ENCODE measurements at regions not wholly inside any gene's neighbourhood (a gene's known extent, or its start where the extent isn't known, plus 50 kb on each side); places are given as distances from the start of the nearest gene placed in this dataset.

DNA sequence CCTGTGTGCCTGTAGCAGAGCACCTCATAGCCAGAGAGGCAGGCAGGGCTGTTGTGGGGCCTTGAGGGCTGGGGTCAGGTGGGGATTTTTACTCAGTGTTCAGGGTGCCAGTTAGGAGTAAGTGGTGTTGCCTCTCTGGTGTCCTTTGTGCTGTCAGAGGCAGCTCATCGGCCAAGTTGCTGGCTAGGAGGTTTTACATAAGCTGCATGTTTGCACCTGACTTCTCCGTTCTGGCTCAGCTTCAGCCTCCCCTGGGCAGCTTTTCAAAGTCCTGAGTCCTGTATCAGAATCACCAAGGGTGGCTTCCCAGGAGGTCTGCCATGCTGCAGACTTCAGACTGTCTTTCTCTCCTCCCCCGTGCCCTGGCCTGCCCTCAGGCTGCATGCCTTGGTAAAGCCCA, 242.6 kb upstream of the TPM1 start:
- TF ChIP-seq, protein P1, sequence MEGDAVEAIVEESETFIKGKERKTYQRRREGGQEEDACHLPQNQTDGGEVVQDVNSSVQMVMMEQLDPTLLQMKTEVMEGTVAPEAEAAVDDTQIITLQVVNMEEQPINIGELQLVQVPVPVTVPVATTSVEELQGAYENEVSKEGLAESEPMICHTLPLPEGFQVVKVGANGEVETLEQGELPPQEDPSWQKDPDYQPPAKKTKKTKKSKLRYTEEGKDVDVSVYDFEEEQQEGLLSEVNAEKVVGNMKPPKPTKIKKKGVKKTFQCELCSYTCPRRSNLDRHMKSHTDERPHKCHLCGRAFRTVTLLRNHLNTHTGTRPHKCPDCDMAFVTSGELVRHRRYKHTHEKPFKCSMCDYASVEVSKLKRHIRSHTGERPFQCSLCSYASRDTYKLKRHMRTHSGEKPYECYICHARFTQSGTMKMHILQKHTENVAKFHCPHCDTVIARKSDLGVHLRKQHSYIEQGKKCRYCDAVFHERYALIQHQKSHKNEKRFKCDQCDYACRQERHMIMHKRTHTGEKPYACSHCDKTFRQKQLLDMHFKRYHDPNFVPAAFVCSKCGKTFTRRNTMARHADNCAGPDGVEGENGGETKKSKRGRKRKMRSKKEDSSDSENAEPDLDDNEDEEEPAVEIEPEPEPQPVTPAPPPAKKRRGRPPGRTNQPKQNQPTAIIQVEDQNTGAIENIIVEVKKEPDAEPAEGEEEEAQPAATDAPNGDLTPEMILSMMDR (conservative IDR thresholded peaks at IDR 0.05), result no peak
- TF ChIP-seq ZFX (IDR thresholded peaks at IDR 0.05), result no peak
- no peak overlapping the region for H3K27ac ChIP-seq

GRCh38 chr15:62802612-62803011, 239.9 kb upstream of the TPM1 start:
- TF ChIP-seq, protein P1 (conservative IDR thresholded peaks at IDR 0.05), result no peak
- TF ChIP-seq ZFX (IDR thresholded peaks at IDR 0.05), result no peak
- no peak overlapping the region for H3K27ac ChIP-seq

- TF ChIP-seq, protein P1 (conservative IDR thresholded peaks at IDR 0.05), result no peak
- no peak for TF ChIP-seq ZFX (IDR thresholded peaks at IDR 0.05)
- no peak overlapping the region for H3K27ac ChIP-seq
These were observed 238.6 kb upstream of the TPM1 start for GRCh38 chr15:62803856-62804400.

DNA sequence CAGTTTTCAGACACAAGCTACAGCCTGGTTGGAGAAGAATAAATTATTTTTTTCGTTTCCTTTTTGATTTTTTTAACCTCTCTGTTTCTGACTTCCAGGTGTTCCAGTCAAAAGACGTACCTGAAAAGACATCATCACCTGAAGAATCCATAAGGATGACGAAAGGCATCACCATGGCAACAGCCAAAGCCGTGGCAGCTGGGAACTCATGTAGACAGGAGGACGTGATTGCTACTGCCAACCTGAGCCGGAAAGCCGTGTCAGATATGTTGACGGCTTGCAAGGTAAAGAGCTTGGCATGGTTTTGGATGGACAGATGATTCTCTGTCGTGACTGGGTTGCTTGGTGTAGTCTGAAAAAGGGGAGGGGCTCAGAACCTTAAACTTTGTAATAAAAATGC, 237.0 kb upstream of the TPM1 start:
- no peak overlapping the region for H3K27ac ChIP-seq
- TF ChIP-seq, protein P1 (conservative IDR thresholded peaks at IDR 0.05), result no peak
- TF ChIP-seq ZFX (IDR thresholded peaks at IDR 0.05), result no peak

GRCh38 chr15:62807539-62808130, 234.9 kb upstream of the TPM1 start:
- TF ChIP-seq ZFX (IDR thresholded peaks at IDR 0.05), result no peak
- H3K27ac ChIP-seq, result no peak overlapping the region

DNA sequence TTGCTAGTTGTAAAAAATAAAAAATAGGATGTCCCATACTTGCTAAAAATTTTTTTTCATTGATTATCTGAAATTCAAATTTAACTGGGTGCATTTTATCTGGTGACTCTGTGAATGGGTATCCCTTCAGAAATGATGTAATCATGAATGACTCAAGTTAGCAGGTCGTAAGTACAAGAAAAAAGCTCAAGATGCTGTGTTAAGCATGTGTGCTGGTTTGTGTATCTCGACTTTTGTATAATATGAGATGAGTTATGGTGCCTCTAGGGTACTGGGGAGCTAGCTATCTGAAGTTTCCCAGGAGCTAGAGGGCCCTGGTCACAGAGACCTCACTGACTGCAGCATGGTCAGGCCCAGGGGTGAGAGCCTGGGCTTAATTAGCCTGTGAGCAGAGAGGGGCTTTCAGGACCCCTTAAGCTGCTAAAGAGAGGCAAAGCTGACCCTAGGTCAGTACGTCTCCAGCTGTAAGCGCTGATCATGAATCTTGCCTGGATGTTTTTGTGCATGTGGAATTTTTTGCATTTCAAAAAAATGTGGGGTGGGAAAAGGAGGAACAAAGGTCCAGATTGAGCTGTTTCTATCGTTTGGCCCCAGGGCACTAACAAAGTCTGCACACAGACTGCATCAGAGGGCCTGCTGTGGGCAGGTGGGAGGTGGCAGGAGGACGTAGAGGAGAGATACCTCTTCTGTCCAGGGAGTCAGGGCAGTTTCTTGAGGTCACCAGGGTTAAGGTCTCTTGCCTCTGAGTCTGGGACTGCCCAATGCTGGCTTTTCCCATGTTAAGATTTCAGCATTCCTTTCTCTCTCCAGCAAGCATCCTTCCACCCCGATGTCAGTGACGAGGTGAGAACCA, 233.2 kb upstream of the TPM1 start:
- H3K27ac ChIP-seq, result no peak overlapping the region
- TF ChIP-seq ZFX (IDR thresholded peaks at IDR 0.05), result no peak
- TF ChIP-seq, protein P1 (conservative IDR thresholded peaks at IDR 0.05), result no peak

DNA sequence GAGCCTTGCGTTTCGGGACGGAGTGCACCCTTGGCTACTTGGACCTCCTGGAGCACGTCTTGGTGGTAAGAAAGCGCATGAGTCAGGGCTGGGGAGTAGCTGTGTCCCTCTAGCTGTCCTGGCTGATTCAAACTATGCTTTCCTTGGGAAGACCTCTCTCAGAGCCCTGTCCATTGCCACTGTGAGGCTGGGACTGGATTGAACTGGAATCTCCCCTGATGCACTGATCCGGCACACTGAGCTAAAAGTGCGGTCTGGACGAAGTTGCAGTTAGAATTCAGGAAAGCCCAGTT, 232.6 kb upstream of the TPM1 start:
- H3K27ac ChIP-seq, result no peak overlapping the region
- TF ChIP-seq, protein P1 (conservative IDR thresholded peaks at IDR 0.05), result no peak
- no peak for TF ChIP-seq ZFX (IDR thresholded peaks at IDR 0.05)
